Caco-2 (cell line): ENCODE measurements at regions not wholly inside any gene's neighbourhood (a gene's known extent, or its start where the extent isn't known, plus 50 kb on each side); places are given as distances from the start of the nearest gene placed in this dataset.

Experiments
- BruUV-seq: library from RNA; stranded (reverse); fragments of 400-500 nt; replicated peaks from 2 replicates; lab custom pipeline; 2021; lab: Mats Ljungman, UMichigan
- CTCF ChIA-PET: fragments of 300-600 bp; sonication (Branson Sonifier 250); formaldehyde crosslinking; loops from one replicate; lab custom pipeline; 2022; ENCODE audit warnings: antibody characterized with exemption; lab: Charles Lee
- POLR2A ChIA-PET: fragments of 300-600 bp; sonication (Branson Sonifier 250); formaldehyde crosslinking; loops from one replicate; lab custom pipeline; 2022; ENCODE audit warnings: antibody characterized with exemption; lab: Charles Lee
- DNase-seq, 2 experiments: peaks; one replicate each; pipeline versions ENCODE4 v3.0.0 to v3.0.0-alpha.2; 2020 to 2022
- H3K27me3 ChIP-seq: replicated peaks from 2 replicates; pipeline ENCODE4 v1.6.0; 2011; ENCODE audit warnings: low read length; ENCODE audit not compliant: control insufficient read depth, insufficient read depth
- H3K36me3 ChIP-seq: 2 replicates; pipeline ENCODE4 v1.5.1; 2011; ENCODE audit warnings: low read length; ENCODE audit not compliant: control insufficient read depth, insufficient read depth
- H3K4me1 ChIP-seq: fragments of 250-450 bp; sonication (Bioruptor Pico); 2 replicates; pipeline ENCODE4 v1.5.1; 2020; ENCODE audit warnings: mild to moderate bottlenecking
- H3K4me3 ChIP-seq: 2 replicates; pipeline ENCODE4 v1.5.1; 2011; ENCODE audit warnings: low read depth, mild to moderate bottlenecking, control low read depth, low read length
- H3K9me3 ChIP-seq: fragments of 250-450 bp; sonication (Bioruptor Pico); 2 replicates; pipeline ENCODE4 v1.5.1; 2020; ENCODE audit warnings: mild to moderate bottlenecking, moderate library complexity
- H3K27ac Mint-ChIP-seq: one replicate; pipeline ENCODE4 v1.8.0; 2022; ENCODE audit warnings: mixed read lengths; ENCODE audit not compliant: unreplicated experiment
- H3K27me3 Mint-ChIP-seq: one replicate; pipeline ENCODE4 v1.8.0; 2022; ENCODE audit warnings: mixed read lengths; ENCODE audit not compliant: insufficient read depth, unreplicated experiment
- H3K36me3 Mint-ChIP-seq: one replicate; pipeline ENCODE4 v1.8.0; 2022; ENCODE audit warnings: mild to moderate bottlenecking, mixed read lengths; ENCODE audit not compliant: insufficient read depth, unreplicated experiment
- H3K4me1 Mint-ChIP-seq: one replicate; pipeline ENCODE4 v1.8.0; 2022; ENCODE audit warnings: low read depth, mixed read lengths; ENCODE audit not compliant: unreplicated experiment
- H3K4me3 Mint-ChIP-seq: one replicate; pipeline ENCODE4 v1.8.0; 2022; ENCODE audit warnings: mild to moderate bottlenecking, moderate library complexity, mixed read lengths; ENCODE audit not compliant: unreplicated experiment
- H3K9me3 Mint-ChIP-seq: one replicate; pipeline ENCODE4 v1.8.0; 2022; ENCODE audit warnings: mixed read lengths; ENCODE audit not compliant: unreplicated experiment
- intact Hi-C: fragments of 100-400 bp; cut with micrococcal nuclease; formaldehyde crosslinking; loops from one replicate; pipeline ENCODE4 v1.10.0; 2022; ENCODE audit not compliant: unreplicated experiment
- TF ChIP-seq, protein P1 (sequence below), 2 experiments: fragments of 200-600 bp in 1 of 2; IDR thresholded peaks; 1 replicate in 1 of 2; 2 replicates in 1 of 2; pipeline versions ENCODE4 v1.5.1 to v1.8.0; 2011 to 2022; ENCODE audit warnings: antibody characterized with exemption in 1 of 2, control low read depth in 1 of 2, inconsistent platforms in 1 of 2, low read depth in 1 of 2, low read length in 1 of 2, mild to moderate bottlenecking in 1 of 2, moderate library complexity in 1 of 2; ENCODE audit not compliant: insufficient read depth in 1 of 2, severe bottlenecking in 1 of 2, unreplicated experiment in 1 of 2

DNA sequence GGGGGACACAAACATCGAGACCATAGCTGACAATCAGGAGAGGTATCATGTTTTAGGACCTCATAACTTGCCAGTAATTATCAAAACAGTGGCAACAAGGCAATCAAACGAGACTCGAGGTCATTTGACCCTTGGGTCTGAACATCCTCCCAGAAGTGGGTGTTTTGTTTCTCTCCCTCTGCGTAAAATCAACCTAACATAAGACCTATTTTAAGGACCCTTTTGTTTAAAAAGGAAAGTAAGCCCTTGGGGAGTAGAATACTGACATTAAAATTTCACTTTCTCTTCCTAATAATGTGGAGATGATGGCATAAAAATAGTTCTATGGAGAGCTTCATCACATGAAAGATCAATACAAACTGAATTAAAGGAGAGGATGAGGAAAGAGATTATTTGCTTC is 106.2 kb upstream of the PUDP start:
- H3K27me3 Mint-ChIP-seq: no peaks in the 10 kb centered on the region
- Histone ChIP-seq H3K4me3 (no peak overlapping the region), H3K36me3 (peaks cover 1% of the 10 kb centered on the region; the same call in 1 of the 2 replicates), H3K27me3 (no peaks in the 10 kb centered on the region), H3K9me3 (no peaks in the 10 kb centered on the region), H3K4me1 (no peaks in the 10 kb centered on the region)
- peaks cover 6% of the 10 kb centered on the region for H3K4me1 Mint-ChIP-seq
- BruUV-seq: no TSS peak
- ChIA-PET CTCF (no interaction called here), POLR2A (no interaction called here)
- H3K4me3 Mint-ChIP-seq: no peak overlapping the region
- intact Hi-C loops: no loop called here
- H3K36me3 Mint-ChIP-seq: peaks cover 59% of the 10 kb centered on the region
- no peak overlapping the region for H3K27ac Mint-ChIP-seq
- peaks cover 9% of the 10 kb centered on the region for H3K9me3 Mint-ChIP-seq
- no peak for DNase-seq
- TF ChIP-seq, protein P1, sequence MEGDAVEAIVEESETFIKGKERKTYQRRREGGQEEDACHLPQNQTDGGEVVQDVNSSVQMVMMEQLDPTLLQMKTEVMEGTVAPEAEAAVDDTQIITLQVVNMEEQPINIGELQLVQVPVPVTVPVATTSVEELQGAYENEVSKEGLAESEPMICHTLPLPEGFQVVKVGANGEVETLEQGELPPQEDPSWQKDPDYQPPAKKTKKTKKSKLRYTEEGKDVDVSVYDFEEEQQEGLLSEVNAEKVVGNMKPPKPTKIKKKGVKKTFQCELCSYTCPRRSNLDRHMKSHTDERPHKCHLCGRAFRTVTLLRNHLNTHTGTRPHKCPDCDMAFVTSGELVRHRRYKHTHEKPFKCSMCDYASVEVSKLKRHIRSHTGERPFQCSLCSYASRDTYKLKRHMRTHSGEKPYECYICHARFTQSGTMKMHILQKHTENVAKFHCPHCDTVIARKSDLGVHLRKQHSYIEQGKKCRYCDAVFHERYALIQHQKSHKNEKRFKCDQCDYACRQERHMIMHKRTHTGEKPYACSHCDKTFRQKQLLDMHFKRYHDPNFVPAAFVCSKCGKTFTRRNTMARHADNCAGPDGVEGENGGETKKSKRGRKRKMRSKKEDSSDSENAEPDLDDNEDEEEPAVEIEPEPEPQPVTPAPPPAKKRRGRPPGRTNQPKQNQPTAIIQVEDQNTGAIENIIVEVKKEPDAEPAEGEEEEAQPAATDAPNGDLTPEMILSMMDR (IDR thresholded peaks at IDR 0.05; ENCODE audit: insufficient read depth in 1 of 2, low read depth in 1 of 2, low read length in 1 of 2, severe bottlenecking in 1 of 2, unreplicated experiment in 1 of 2): no peak

DNA sequence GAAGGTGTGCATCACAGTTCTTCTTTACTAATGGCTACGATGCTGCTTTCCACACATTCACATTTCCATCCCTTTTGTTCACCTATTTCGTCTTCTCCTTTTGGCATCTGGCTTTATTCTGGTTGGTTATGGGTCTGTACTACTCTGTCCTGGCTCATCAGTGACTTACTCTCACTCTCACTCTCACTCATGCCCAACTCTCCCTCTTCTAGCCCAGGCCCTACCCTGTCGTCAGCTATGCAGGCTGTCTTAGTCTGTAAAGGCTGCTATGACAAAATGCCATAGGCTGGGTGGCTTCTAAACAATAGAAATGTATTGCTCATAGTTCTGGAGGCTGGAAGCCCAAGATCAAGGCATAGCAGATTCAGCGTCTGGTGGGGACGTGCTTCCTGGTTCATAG is 105.6 kb upstream of the PUDP start:
- POLR2A ChIA-PET: no interaction called here
- intact Hi-C loops: no loop called here
- no peak overlapping the region for H3K27ac Mint-ChIP-seq

DNA sequence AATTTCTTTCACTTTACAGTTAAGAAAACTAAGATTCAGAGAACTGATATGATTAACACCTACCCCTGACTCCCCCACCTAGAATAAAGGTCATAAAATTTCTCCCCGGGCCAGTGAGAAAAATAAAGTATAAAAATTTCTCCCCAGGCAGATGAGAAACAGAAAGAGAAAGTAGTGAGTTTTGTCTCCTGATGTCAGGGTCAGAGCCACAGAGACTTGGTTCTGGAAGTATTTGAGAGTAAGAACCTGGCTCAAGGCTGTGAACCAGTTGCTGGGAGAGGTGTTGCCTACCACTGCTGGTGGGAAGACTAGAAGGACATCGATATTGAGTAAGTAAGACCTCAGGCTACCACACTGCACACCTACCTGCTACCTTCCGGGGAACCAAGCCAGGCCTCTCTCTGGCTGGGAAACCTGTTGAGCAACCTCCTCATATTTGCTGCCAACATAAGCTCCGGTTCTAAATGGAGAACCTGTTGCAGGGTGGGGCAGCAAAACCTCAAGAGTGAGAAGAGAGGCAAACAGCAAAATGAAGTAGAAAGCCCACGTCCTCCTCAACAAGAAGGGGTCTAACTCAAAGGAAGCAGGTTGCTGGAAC is 104.2 kb upstream of the PUDP start:
- Mint-ChIP-seq H3K27ac (no peak overlapping the region), H3K4me1 (no peaks in the 10 kb centered on the region), H3K36me3 (peaks cover 41% of the 10 kb centered on the region), H3K9me3 (no peaks in the 10 kb centered on the region), H3K27me3 (no peaks in the 10 kb centered on the region), H3K4me3 (no peak overlapping the region)
- no peaks in the 10 kb centered on the region for H3K9me3 ChIP-seq
- ChIA-PET CTCF (no interaction called here), POLR2A (no interaction called here)
- TF ChIP-seq, protein P1 (IDR thresholded peaks at IDR 0.05; ENCODE audit: insufficient read depth in 1 of 2, low read depth in 1 of 2, low read length in 1 of 2, severe bottlenecking in 1 of 2, unreplicated experiment in 1 of 2): no peak
- no peak overlapping the region for H3K4me3 ChIP-seq
- no peaks in the 10 kb centered on the region for H3K27me3 ChIP-seq
- DNase-seq: peak in 1 of 2 experiments; percentile 6
- H3K36me3 ChIP-seq: peaks cover 1% of the 10 kb centered on the region; the same call in 1 of the 2 replicates
- BruUV-seq: no TSS peak
- H3K4me1 ChIP-seq: no peaks in the 10 kb centered on the region
- intact Hi-C loops: no loop called here

More for the DNA sequence above, 105.6 kb upstream of the PUDP start:
- TF ChIP-seq, protein P1 (IDR thresholded peaks at IDR 0.05; ENCODE audit: insufficient read depth in 1 of 2, low read depth in 1 of 2, low read length in 1 of 2, severe bottlenecking in 1 of 2, unreplicated experiment in 1 of 2): no peak
- Histone ChIP-seq H3K36me3 (peaks cover 1% of the 10 kb centered on the region; the same call in 1 of the 2 replicates), H3K4me3 (no peak overlapping the region), H3K9me3 (no peaks in the 10 kb centered on the region), H3K27me3 (no peaks in the 10 kb centered on the region), H3K4me1 (no peaks in the 10 kb centered on the region)
- Mint-ChIP-seq H3K27me3 (no peaks in the 10 kb centered on the region), H3K4me1 (peaks cover 6% of the 10 kb centered on the region), H3K36me3 (peaks cover 53% of the 10 kb centered on the region), H3K4me3 (no peak overlapping the region), H3K9me3 (peaks cover 9% of the 10 kb centered on the region)
- CTCF ChIA-PET: no interaction called here
- no peak for DNase-seq
- no TSS peak for BruUV-seq
